Hepatocyte (in vitro differentiated cells): ENCODE measurements at regions not wholly inside any gene's neighbourhood (a gene's known extent, or its start where the extent isn't known, plus 50 kb on each side); places are given as distances from the start of the nearest gene placed in this dataset.

ENCODE experiments used
- DNase-seq: peaks from one replicate; pipeline ENCODE4 v3.0.0-alpha.2; 2016; ENCODE audit warnings: low spot score
- H2AFZ ChIP-seq: fragments of 200-600 bp; sonication (generic); 2 replicates; pipeline ENCODE4 v1.6.0; 2016; ENCODE audit warnings: antibody characterized with exemption, mild to moderate bottlenecking
- H3K27ac ChIP-seq: fragments of 200-600 bp; sonication (generic); 2 replicates; pipeline ENCODE4 v1.5.1; 2016; ENCODE audit warnings: mild to moderate bottlenecking
- H3K27me3 ChIP-seq: fragments of 200-600 bp; sonication (generic); 2 replicates; pipeline ENCODE4 v1.6.1; 2016
- H3K36me3 ChIP-seq: fragments of 200-600 bp; sonication (generic); replicated peaks from 2 replicates; pipeline ENCODE4 v1.5.1; 2016; ENCODE audit warnings: low read depth; ENCODE audit not compliant: insufficient read depth
- H3K4me1 ChIP-seq: fragments of 200-600 bp; sonication (generic); 2 replicates; pipeline ENCODE4 v1.5.1; 2016; ENCODE audit warnings: mild to moderate bottlenecking, moderate library complexity; ENCODE audit not compliant: insufficient read depth
- H3K4me2 ChIP-seq: fragments of 200-600 bp; sonication (generic); 2 replicates; pipeline ENCODE4 v1.6.0; 2016
- H3K4me3 ChIP-seq: fragments of 200-600 bp; sonication (generic); 2 replicates; pipeline ENCODE4 v1.5.1; 2016; ENCODE audit warnings: mild to moderate bottlenecking
- H3K79me2 ChIP-seq: fragments of 200-600 bp; sonication (generic); 2 replicates; pipeline ENCODE4 v1.6.0; 2017; ENCODE audit warnings: mild to moderate bottlenecking
- H3K9me2 ChIP-seq: fragments of 200-600 bp; sonication (generic); replicated peaks from 2 replicates; pipeline ENCODE4 v1.6.0; 2017; ENCODE audit warnings: mild to moderate bottlenecking; ENCODE audit not compliant: insufficient read depth
- H3K9me3 ChIP-seq: fragments of 200-600 bp; sonication (generic); 2 replicates; pipeline ENCODE4 v1.5.1; 2016; ENCODE audit warnings: low read depth, mild to moderate bottlenecking
- H4K20me1 ChIP-seq: fragments of 200-600 bp; sonication (generic); 2 replicates; pipeline ENCODE4 v1.6.0; 2016; ENCODE audit warnings: mild to moderate bottlenecking; ENCODE audit not compliant: insufficient read depth, poor library complexity, severe bottlenecking
- CTCF ChIP-seq: fragments of 200-600 bp; sonication (generic); IDR thresholded peaks from 2 replicates; pipeline ENCODE4 v1.5.1; 2016; ENCODE audit warnings: antibody characterized with exemption, mild to moderate bottlenecking; ENCODE audit not compliant: poor library complexity
- EZH2 ChIP-seq: fragments of 200-600 bp; sonication (generic); IDR thresholded peaks from 2 replicates; pipeline ENCODE4 v1.6.1; 2016; ENCODE audit warnings: antibody characterized with exemption, mild to moderate bottlenecking, borderline replicate concordance
- EZH2phosphoT487 ChIP-seq: fragments of 200-600 bp; sonication (generic); IDR thresholded peaks from one replicate; pipeline ENCODE4 v1.6.1; 2018; ENCODE audit warnings: antibody characterized with exemption, mild to moderate bottlenecking, low read depth, moderate library complexity; ENCODE audit not compliant: unreplicated experiment, severe bottlenecking
- WGBS: methylation state at CpG from one replicate; pipeline ENCODE4 v1.1.6; 2016; ENCODE audit warnings: low lambda C conversion rate; ENCODE audit errors: missing lambda C conversion rate; 5-methylcytosine and 5-hydroxymethylcytosine counted together

GRCh38 chr13:34371108-34371507 lies 553.2 kb downstream of the RFC3 start:
- no peaks in the 10 kb centered on the region for H4K20me1 ChIP-seq
- no peak for DNase-seq
- H3K9me2 ChIP-seq, result no peaks in the 10 kb centered on the region
- no peaks in the 10 kb centered on the region for H3K36me3 ChIP-seq
- WGBS, result 84% methylated on average over 2 of the region's 2 CpGs
- no peak overlapping the region for H3K4me3 ChIP-seq
- no peak overlapping the region for H3K27ac ChIP-seq
- no peak for TF ChIP-seq CTCF
- no peak for TF ChIP-seq EZH2phosphoT487
- TF ChIP-seq EZH2, result no peak
- H2AFZ ChIP-seq, result no peak overlapping the region
- no peaks in the 10 kb centered on the region for H3K4me1 ChIP-seq
- no peaks in the 10 kb centered on the region for H3K79me2 ChIP-seq
- no peak overlapping the region for H3K4me2 ChIP-seq
- no peaks in the 10 kb centered on the region for H3K9me3 ChIP-seq
- no peaks in the 10 kb centered on the region for H3K27me3 ChIP-seq

DNA sequence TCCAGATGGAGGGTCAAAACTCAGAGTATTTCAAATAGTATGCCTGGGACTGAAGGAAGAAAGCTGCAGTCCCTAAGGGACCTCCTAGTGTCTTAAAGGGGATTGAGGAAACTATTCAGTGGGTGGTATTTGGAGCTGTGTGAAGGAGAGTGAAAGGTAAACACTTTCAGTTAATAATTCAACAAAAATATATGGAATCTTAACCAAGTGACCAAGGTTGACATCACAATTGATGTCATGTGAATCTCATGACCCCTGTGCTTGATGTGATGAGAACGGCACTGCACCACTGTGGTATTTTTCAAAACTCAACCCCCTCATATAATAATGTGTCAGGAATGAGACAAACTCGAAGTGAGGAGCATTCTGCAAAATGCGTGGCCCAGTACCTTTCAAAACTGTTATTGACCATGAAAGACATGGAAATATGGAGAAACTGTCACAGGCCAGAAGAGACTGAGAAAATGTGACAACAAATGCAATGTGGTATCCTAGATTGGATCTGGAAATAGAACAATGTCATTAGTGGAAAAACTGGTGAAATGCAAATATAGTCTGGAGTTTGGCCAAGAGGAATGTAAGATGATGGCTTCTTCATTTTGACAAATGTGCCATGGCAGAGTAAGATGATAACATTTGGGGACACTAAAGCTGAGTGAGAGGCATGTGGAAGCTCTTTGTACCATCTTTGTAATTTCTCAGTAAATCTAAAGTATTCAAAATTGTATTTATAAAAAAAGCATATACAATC lies 553.9 kb downstream of the RFC3 start:
- TF ChIP-seq EZH2phosphoT487 (no peak), EZH2 (no peak), CTCF (no peak)
- Histone ChIP-seq H3K27me3 (no peaks in the 10 kb centered on the region), H3K36me3 (no peaks in the 10 kb centered on the region), H3K79me2 (no peaks in the 10 kb centered on the region), H3K4me1 (no peaks in the 10 kb centered on the region), H3K9me2 (no peaks in the 10 kb centered on the region), H3K4me3 (no peak overlapping the region), H3K9me3 (no peaks in the 10 kb centered on the region), H3K4me2 (no peak overlapping the region), H2AFZ (no peak overlapping the region), H3K27ac (no peak overlapping the region), H4K20me1 (no peaks in the 10 kb centered on the region)
- no peak for DNase-seq
- WGBS, result 91% methylated on average over 3 of the region's 3 CpGs

GRCh38 chr13:34372581-34372980 lies 554.6 kb downstream of the RFC3 start:
- Histone ChIP-seq H4K20me1 (no peaks in the 10 kb centered on the region), H3K4me3 (no peak overlapping the region), H2AFZ (no peak overlapping the region), H3K4me1 (no peaks in the 10 kb centered on the region), H3K9me3 (no peaks in the 10 kb centered on the region), H3K27ac (no peak overlapping the region), H3K4me2 (no peak overlapping the region), H3K9me2 (no peaks in the 10 kb centered on the region), H3K79me2 (no peaks in the 10 kb centered on the region), H3K36me3 (no peaks in the 10 kb centered on the region), H3K27me3 (no peaks in the 10 kb centered on the region)
- no peak for DNase-seq
- 81% methylated on average over 4 of the region's 4 CpGs for WGBS
- TF ChIP-seq EZH2phosphoT487 (no peak), EZH2 (no peak), CTCF (no peak)

- Histone ChIP-seq H4K20me1 (no peaks in the 10 kb centered on the region), H3K27ac (no peak overlapping the region), H3K79me2 (no peaks in the 10 kb centered on the region), H3K9me3 (no peaks in the 10 kb centered on the region), H2AFZ (no peak overlapping the region), H3K4me1 (no peaks in the 10 kb centered on the region), H3K27me3 (no peaks in the 10 kb centered on the region), H3K36me3 (no peaks in the 10 kb centered on the region), H3K4me2 (no peak overlapping the region), H3K4me3 (no peak overlapping the region), H3K9me2 (no peaks in the 10 kb centered on the region)
- TF ChIP-seq EZH2 (no peak), CTCF (no peak), EZH2phosphoT487 (no peak)
- DNase-seq, result no peak
Observed at GRCh38 chr13:34376483-34376882, 558.5 kb downstream of the RFC3 start.
